Vagina (tissue), 2 donors: ENCODE measurements at regions not wholly inside any gene's neighbourhood (a gene's known extent, or its start where the extent isn't known, plus 50 kb on each side); places are given as distances from the start of the nearest gene placed in this dataset.

Experiments
- CTCF ChIP-seq, 3 experiments: fragments of 450-650 bp in 2 of 3; fragments of 200-600 bp in 1 of 3; sonication (generic) in 1 of 3; IDR thresholded peaks; one replicate each; pipeline ENCODE4 v1.5.1; 2017 to 2019; ENCODE audit warnings: antibody characterized with exemption in 3 of 3, mild to moderate bottlenecking in 2 of 3, moderate library complexity in 2 of 3
- POLR2A ChIP-seq, 2 donors: fragments of 450-650 bp; IDR thresholded peaks; one replicate each; pipeline ENCODE4 v1.6.1; 2017; ENCODE audit warnings: antibody characterized with exemption in 2 of 2, mild to moderate bottlenecking in 2 of 2, moderate library complexity in 2 of 2
- POLR2AphosphoS5 ChIP-seq, 2 donors: sonication (generic); formaldehyde crosslinking; IDR thresholded peaks; one replicate each; pipeline ENCODE4 v1.9.0; 2017; ENCODE audit warnings: antibody characterized with exemption in 2 of 2, mild to moderate bottlenecking in 2 of 2, low read depth in 1 of 2; ENCODE audit not compliant: insufficient read depth in 1 of 2

DNA sequence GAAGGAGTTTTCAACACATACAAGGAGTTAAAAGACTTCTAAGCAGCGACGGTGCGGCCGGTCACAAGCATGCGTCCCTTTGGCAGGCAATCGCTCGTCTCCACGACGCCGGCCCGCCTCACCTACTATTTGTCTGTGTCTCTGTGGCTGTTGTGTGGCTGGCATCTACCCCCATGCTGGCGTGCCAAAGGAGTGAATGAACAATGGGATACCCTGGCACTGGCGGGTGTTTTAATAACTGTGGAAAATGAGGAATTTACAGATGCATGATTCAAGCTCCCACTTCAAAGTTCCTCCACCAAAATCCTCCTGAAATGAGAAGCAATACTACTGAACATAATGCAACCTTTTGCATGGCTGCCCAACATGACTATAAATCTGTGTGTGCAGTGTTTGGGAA lies 176.6 kb downstream of the KLF5 start:
- no peak for TF ChIP-seq CTCF (IDR thresholded peaks at IDR 0.05)
- TF ChIP-seq POLR2A (IDR thresholded peaks at IDR 0.05), result no peak
- no peak for TF ChIP-seq POLR2AphosphoS5 (IDR thresholded peaks at IDR 0.05; ENCODE audit: insufficient read depth in 1 of 2, low read depth in 1 of 2)
